Ascending aorta (tissue), 2 donors: ENCODE measurements at regions not wholly inside any gene's neighbourhood (a gene's known extent, or its start where the extent isn't known, plus 50 kb on each side); places are given as distances from the start of the nearest gene placed in this dataset.

Source experiments
- DNase-seq, 2 donors: peaks; one replicate each; pipeline ENCODE4 v3.0.0-alpha.2; 2019; ENCODE audit warnings: low spot score in 2 of 2
- H3K27ac ChIP-seq, 2 donors: fragments of 200-600 bp; sonication (generic); one replicate each; pipeline ENCODE4 v1.5.1; 2016 to 2017; ENCODE audit warnings: mild to moderate bottlenecking in 1 of 2
- H3K27me3 ChIP-seq: fragments of 200-600 bp; sonication (generic); one replicate; pipeline ENCODE4 v1.5.1; 2017
- H3K36me3 ChIP-seq, 2 donors: fragments of 200-600 bp; sonication (generic); one replicate each; pipeline ENCODE4 v1.5.1; 2016
- H3K4me1 ChIP-seq, 2 donors: fragments of 200-600 bp; sonication (generic); one replicate each; pipeline ENCODE4 v1.5.1; 2016 to 2017; ENCODE audit warnings: mild to moderate bottlenecking in 1 of 2
- H3K4me3 ChIP-seq, 2 donors: fragments of 200-600 bp; sonication (generic); one replicate each; pipeline ENCODE4 v1.5.1; 2016 to 2017; ENCODE audit warnings: mild to moderate bottlenecking in 1 of 2
- H3K9me3 ChIP-seq, 2 donors: fragments of 200-600 bp; sonication (generic); one replicate each; pipeline ENCODE4 v1.5.1; 2016
- CTCF ChIP-seq, 3 experiments: fragments of 200-600 bp in 2 of 3; fragments of 450-650 bp in 1 of 3; sonication (generic) in 2 of 3; IDR thresholded peaks; one replicate each; pipeline ENCODE4 v1.5.1; 2016 to 2019; ENCODE audit warnings: antibody characterized with exemption in 3 of 3, mild to moderate bottlenecking in 1 of 3, moderate library complexity in 1 of 3
- intact Hi-C: fragments of 100-400 bp; cut with DNase I; formaldehyde crosslinking; loops from one replicate; pipeline ENCODE4 v1.15.1; 2023

GRCh38 chr11:123308077-123308476 lies 113.0 kb upstream of the CLMP start:
- TF ChIP-seq CTCF (IDR thresholded peaks at IDR 0.05) = no peak
- no peak overlapping the region for H3K4me3 ChIP-seq
- no peaks in the 10 kb centered on the region for H3K27me3 ChIP-seq
- H3K4me1 ChIP-seq = no peaks in the 10 kb centered on the region
- no peak for DNase-seq
- no peaks in the 10 kb centered on the region for H3K36me3 ChIP-seq
- H3K27ac ChIP-seq = no peak overlapping the region
- intact Hi-C loops = no loop called here
- H3K9me3 ChIP-seq = no peaks in the 10 kb centered on the region

GRCh38 chr11:123307276-123307675 lies 112.2 kb upstream of the CLMP start:
- Histone ChIP-seq H3K4me3 (no peak overlapping the region), H3K27me3 (no peaks in the 10 kb centered on the region), H3K27ac (no peak overlapping the region), H3K4me1 (no peaks in the 10 kb centered on the region), H3K36me3 (no peaks in the 10 kb centered on the region), H3K9me3 (no peaks in the 10 kb centered on the region)
- intact Hi-C loops = no loop called here
- DNase-seq = no peak
- no peak for TF ChIP-seq CTCF (IDR thresholded peaks at IDR 0.05)

DNA sequence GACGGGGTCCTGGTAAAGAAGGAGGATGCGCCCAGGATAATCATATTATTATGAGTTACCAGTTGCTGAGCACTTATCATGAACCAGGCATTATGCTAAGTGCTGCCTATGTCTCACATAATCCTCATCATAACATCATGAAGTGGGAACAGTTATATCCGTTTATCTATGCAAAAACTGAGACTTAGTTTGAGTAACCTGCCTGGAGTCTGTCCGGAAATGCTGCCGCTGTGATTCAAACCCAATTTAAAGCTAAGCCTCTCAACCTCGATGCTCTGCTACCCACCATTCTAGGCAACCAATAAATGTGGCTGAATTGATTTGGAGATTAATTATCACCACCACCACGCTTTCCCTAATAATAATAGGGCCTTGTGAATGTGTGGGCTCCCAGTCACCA lies 111.5 kb upstream of the CLMP start:
- no peaks in the 10 kb centered on the region for H3K9me3 ChIP-seq
- TF ChIP-seq CTCF (IDR thresholded peaks at IDR 0.05) = no peak
- intact Hi-C loops = no loop called here
- DNase-seq = no peak
- H3K4me3 ChIP-seq = no peak overlapping the region
- no peaks in the 10 kb centered on the region for H3K36me3 ChIP-seq
- no peaks in the 10 kb centered on the region for H3K27me3 ChIP-seq
- H3K27ac ChIP-seq = no peak overlapping the region
- peaks cover 0 to 3% of the 10 kb centered on the region in 2 donors for H3K4me1 ChIP-seq

DNA sequence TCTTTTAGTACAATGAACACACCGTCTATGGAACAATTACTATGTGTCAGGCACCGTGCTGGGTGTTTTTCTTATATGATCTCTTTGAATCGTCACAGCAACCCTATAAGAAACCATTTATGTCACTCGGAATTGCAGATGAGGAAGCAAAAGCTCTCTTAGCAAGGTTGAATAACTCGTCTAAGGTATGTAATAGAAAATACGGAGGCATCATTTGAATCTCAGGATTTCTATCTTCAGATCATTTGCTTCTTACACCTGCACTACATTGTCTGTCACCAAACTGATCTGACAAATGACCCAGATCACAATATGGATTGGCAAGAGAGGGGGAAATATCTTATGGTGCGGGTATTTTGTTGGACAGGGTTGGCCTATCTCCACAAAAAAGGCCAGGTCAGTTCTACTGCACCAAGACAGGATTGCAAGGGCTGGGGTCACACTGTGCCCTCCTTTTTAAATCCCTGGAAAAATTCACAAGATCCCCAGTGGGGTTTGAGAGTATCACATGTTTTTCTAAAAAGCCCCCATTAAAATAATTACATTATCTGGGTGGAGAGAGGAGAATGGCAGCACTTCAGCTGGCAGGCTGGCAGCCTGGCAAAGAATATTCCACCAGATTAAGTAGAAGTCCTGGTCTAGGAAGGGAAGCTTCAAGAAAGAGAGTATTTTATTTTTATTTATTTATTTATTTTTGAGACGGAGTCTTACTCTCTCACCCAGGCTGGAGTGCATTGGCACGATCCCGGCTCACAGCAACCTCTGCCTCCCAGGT lies 110.7 kb upstream of the CLMP start:
- no peak for TF ChIP-seq CTCF (IDR thresholded peaks at IDR 0.05)
- no peaks in the 10 kb centered on the region for H3K9me3 ChIP-seq
- no peak for DNase-seq
- H3K27ac ChIP-seq = no peak overlapping the region
- H3K27me3 ChIP-seq = no peaks in the 10 kb centered on the region
- H3K36me3 ChIP-seq = no peaks in the 10 kb centered on the region
- peaks cover 0 to 5% of the 10 kb centered on the region in 2 donors for H3K4me1 ChIP-seq
- intact Hi-C loops = no loop called here
- no peak overlapping the region for H3K4me3 ChIP-seq

GRCh38 chr11:123304828-123305466 lies 109.9 kb upstream of the CLMP start:
- TF ChIP-seq CTCF (IDR thresholded peaks at IDR 0.05) = no peak
- no peak for DNase-seq
- H3K4me3 ChIP-seq = no peak overlapping the region
- H3K9me3 ChIP-seq = no peaks in the 10 kb centered on the region
- H3K36me3 ChIP-seq = no peaks in the 10 kb centered on the region
- no peaks in the 10 kb centered on the region for H3K27me3 ChIP-seq
- H3K4me1 ChIP-seq = peaks cover 0 to 5% of the 10 kb centered on the region in 2 donors
- no peak overlapping the region for H3K27ac ChIP-seq
- intact Hi-C loops = no loop called here
